Suprapubic skin (tissue), 4 donors: ENCODE measurements at regions not wholly inside any gene's neighbourhood (a gene's known extent, or its start where the extent isn't known, plus 50 kb on each side); places are given as distances from the start of the nearest gene placed in this dataset.

ENCODE experiments used
- DNase-seq, 2 donors: peaks; one replicate each; pipeline ENCODE4 v3.0.0-alpha.2; 2019; ENCODE audit warnings: low spot score in 2 of 2
- H3K27ac ChIP-seq: fragments of 200-600 bp; sonication (generic); one replicate; pipeline ENCODE4 v1.5.1; 2019
- H3K27me3 ChIP-seq: fragments of 200-600 bp; sonication (generic); one replicate; pipeline ENCODE4 v1.5.1; 2019
- H3K36me3 ChIP-seq: fragments of 200-600 bp; sonication (generic); one replicate; pipeline ENCODE4 v1.5.1; 2019
- H3K4me1 ChIP-seq: fragments of 200-600 bp; sonication (generic); one replicate; pipeline ENCODE4 v1.5.1; 2019
- H3K4me3 ChIP-seq: fragments of 200-600 bp; sonication (generic); one replicate; pipeline ENCODE4 v1.5.1; 2019; ENCODE audit warnings: mild to moderate bottlenecking
- H3K9me3 ChIP-seq: fragments of 200-600 bp; sonication (generic); one replicate; pipeline ENCODE4 v1.5.1; 2019
- CTCF ChIP-seq, 2 donors: fragments of 200-600 bp in 1 of 2; fragments of 450-650 bp in 1 of 2; sonication (generic) in 1 of 2; IDR thresholded peaks; one replicate each; pipeline ENCODE4 v1.5.1; 2016 to 2019; ENCODE audit warnings: antibody characterized with exemption in 2 of 2, mild to moderate bottlenecking in 1 of 2, moderate library complexity in 1 of 2
- EP300 ChIP-seq: sonication (generic); formaldehyde crosslinking; IDR thresholded peaks from one replicate; pipeline ENCODE4 v1.6.1; 2017; ENCODE audit warnings: antibody characterized with exemption
- POLR2A ChIP-seq, 2 donors: fragments of 450-650 bp; IDR thresholded peaks; one replicate each; pipeline ENCODE4 v1.6.1; 2017; ENCODE audit warnings: antibody characterized with exemption in 2 of 2, mild to moderate bottlenecking in 2 of 2, moderate library complexity in 2 of 2
- POLR2AphosphoS5 ChIP-seq, 3 donors: sonication (generic); formaldehyde crosslinking; IDR thresholded peaks; one replicate each; pipeline ENCODE4 v1.6.1; 2017; ENCODE audit warnings: antibody characterized with exemption in 3 of 3
- WGBS: methylation state at CpG from one replicate; pipeline ENCODE4 v1.1.5; 2018; 5-methylcytosine and 5-hydroxymethylcytosine counted together

DNA sequence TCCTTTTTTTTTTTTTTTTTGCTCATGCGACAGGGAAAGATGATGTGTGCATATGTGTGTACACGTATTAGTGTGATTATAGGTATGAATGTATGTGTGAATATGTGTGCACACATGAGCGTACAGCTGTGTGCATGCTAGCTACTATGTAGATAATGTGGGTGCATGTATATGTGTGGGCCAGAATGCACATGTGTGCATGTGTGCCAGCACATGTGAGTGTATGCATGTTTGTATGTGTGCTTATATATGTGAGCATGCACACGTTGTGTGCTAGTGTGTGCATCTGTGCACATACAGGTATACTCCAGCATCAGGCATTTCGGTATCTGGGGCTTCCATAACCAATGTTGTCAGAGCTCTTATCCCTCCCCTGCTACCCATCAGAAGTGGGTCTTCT is 541.1 kb downstream of the AACS start:
- no peak for DNase-seq
- 83% methylated on average over 5 of the region's 5 CpGs for WGBS
- TF ChIP-seq POLR2A (IDR thresholded peaks at IDR 0.05) (no peak), EP300 (no peak), CTCF (IDR thresholded peaks at IDR 0.05) (no peak), POLR2AphosphoS5 (IDR thresholded peaks at IDR 0.05) (no peak)

GRCh38 chr12:125610292-125610691 is 545.1 kb downstream of the AACS start:
- no peak for TF ChIP-seq POLR2A (IDR thresholded peaks at IDR 0.05)
- no peak for TF ChIP-seq EP300
- no peak for TF ChIP-seq CTCF (IDR thresholded peaks at IDR 0.05)
- no peak for TF ChIP-seq POLR2AphosphoS5 (IDR thresholded peaks at IDR 0.05)
- no peak for DNase-seq
- Histone ChIP-seq H3K36me3 (no peaks in the 10 kb centered on the region), H3K4me3 (no peak overlapping the region), H3K27ac (no peak overlapping the region), H3K27me3 (no peaks in the 10 kb centered on the region), H3K9me3 (peaks cover 3% of the 10 kb centered on the region), H3K4me1 (no peaks in the 10 kb centered on the region)
- WGBS: 77% methylated on average over 5 of the region's 5 CpGs

More for the DNA sequence above, 541.1 kb downstream of the AACS start:
- no peaks in the 10 kb centered on the region for H3K36me3 ChIP-seq
- no peak overlapping the region for H3K4me3 ChIP-seq
- H3K27me3 ChIP-seq: no peaks in the 10 kb centered on the region
- no peak overlapping the region for H3K27ac ChIP-seq
- no peaks in the 10 kb centered on the region for H3K4me1 ChIP-seq
- peaks cover 3% of the 10 kb centered on the region for H3K9me3 ChIP-seq

DNA sequence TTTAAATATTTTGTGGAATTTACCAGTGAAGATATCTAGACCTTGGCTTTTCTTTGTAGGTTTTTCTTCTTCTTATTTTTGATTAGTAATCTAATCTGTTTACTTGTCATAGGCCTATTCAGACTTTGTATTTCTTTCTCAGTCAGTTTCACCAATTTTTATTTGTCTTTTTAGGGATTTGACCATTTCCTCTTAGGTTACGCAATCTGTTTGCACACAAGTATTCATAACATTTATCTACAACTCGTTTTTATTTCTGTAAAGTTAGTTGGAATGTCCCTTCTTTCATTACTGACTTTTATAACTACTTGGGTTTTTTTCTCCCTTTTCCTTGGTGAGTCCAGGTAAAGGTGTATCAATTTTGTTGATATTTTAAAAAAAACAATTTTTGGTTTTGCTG is 545.7 kb downstream of the AACS start:
- H3K27me3 ChIP-seq: no peaks in the 10 kb centered on the region
- WGBS: 72% methylated on average over 2 of the region's 2 CpGs

DNA sequence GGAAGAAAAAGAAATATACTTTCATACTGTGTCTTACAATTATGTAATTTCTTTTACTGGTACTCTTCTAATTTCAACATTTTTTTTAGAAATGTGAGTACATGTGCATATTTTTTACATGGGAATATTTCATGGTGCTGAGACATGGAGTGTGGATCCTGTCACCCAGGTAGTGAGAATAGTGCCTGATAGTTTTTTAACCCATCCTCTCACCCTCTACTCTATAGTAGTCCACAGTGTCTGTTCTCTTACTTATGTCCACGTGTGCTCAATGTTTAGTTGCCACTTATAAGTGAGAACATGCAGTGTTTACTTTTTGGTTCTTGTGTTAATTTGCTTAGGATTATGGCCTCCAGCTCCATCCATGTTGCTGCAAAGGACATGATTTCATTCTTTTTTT is 548.8 kb downstream of the AACS start:
- Histone ChIP-seq H3K4me3 (no peak overlapping the region), H3K36me3 (no peaks in the 10 kb centered on the region), H3K27ac (no peak overlapping the region), H3K4me1 (no peaks in the 10 kb centered on the region), H3K27me3 (no peaks in the 10 kb centered on the region), H3K9me3 (no peaks in the 10 kb centered on the region)
- 76% methylated on average over 1 of the region's 1 CpG for WGBS
- DNase-seq: no peak
- TF ChIP-seq CTCF (IDR thresholded peaks at IDR 0.05) (no peak), EP300 (no peak), POLR2AphosphoS5 (IDR thresholded peaks at IDR 0.05) (no peak), POLR2A (IDR thresholded peaks at IDR 0.05) (no peak)

More for the DNA sequence above, 545.7 kb downstream of the AACS start:
- Histone ChIP-seq H3K4me1 (no peaks in the 10 kb centered on the region), H3K36me3 (no peaks in the 10 kb centered on the region), H3K4me3 (no peak overlapping the region), H3K27ac (no peak overlapping the region), H3K9me3 (peaks cover 3% of the 10 kb centered on the region)
- TF ChIP-seq POLR2AphosphoS5 (IDR thresholded peaks at IDR 0.05) (no peak), CTCF (IDR thresholded peaks at IDR 0.05) (no peak), EP300 (no peak), POLR2A (IDR thresholded peaks at IDR 0.05) (no peak)
- no peak for DNase-seq

- Histone ChIP-seq H3K9me3 (no peaks in the 10 kb centered on the region), H3K36me3 (no peaks in the 10 kb centered on the region), H3K4me1 (no peaks in the 10 kb centered on the region), H3K4me3 (no peak overlapping the region), H3K27me3 (no peaks in the 10 kb centered on the region), H3K27ac (no peak overlapping the region)
- TF ChIP-seq POLR2A (IDR thresholded peaks at IDR 0.05) (no peak), EP300 (no peak), CTCF (IDR thresholded peaks at IDR 0.05) (no peak), POLR2AphosphoS5 (IDR thresholded peaks at IDR 0.05) (no peak)
- WGBS: 44% methylated on average over 2 of the region's 2 CpGs
- DNase-seq: no peak
Measured at GRCh38 chr12:125619723-125620122, 554.5 kb downstream of the AACS start.
